IMR-90 (cell line): ENCODE measurements at regions not wholly inside any gene's neighbourhood (a gene's known extent, or its start where the extent isn't known, plus 50 kb on each side); places are given as distances from the start of the nearest gene placed in this dataset.

Source experiments
- ATAC-seq: fragments of 200-7000 bp; cut with Tn5 transposase; 2 replicates; pipeline ENCODE4 v1.9.1; 2020; ENCODE audit warnings: low read depth, mild to moderate bottlenecking, moderate library complexity
- BruUV-seq: library from RNA; stranded (reverse); fragments of 400-500 nt; replicated peaks from 2 replicates; lab custom pipeline; 2021; lab: Mats Ljungman, UMichigan
- CTCF ChIA-PET: fragments of 300-600 bp; formaldehyde crosslinking; extraction: SDS; loops from one replicate; lab custom pipeline; 2021; ENCODE audit warnings: antibody characterized with exemption; lab: Yijun Ruan, JAX
- POLR2A ChIA-PET: fragments of 300-600 bp; sonication (Branson Sonifier 250); formaldehyde crosslinking; loops from one replicate; lab custom pipeline; 2022; ENCODE audit warnings: antibody characterized with exemption; ENCODE audit not compliant: unreplicated experiment; lab: Charles Lee
- DNase-seq: peaks from one replicate; pipeline ENCODE4 v3.0.0; 2013
- H2AFZ ChIP-seq: replicated peaks from 2 replicates; pipeline ENCODE3; 2013; ENCODE audit warnings: low read length, mild to moderate bottlenecking; ENCODE audit not compliant: poor library complexity
- H2AK5ac ChIP-seq: 2 replicates; pipeline ENCODE4 v1.6.1; 2013; ENCODE audit warnings: low read depth, low read length, inconsistent platforms
- H2AK9ac ChIP-seq: replicated peaks from 2 replicates; pipeline ENCODE3; 2013; ENCODE audit warnings: mild to moderate bottlenecking, low read depth, low read length, moderate library complexity; ENCODE audit not compliant: poor library complexity
- H2BK120ac ChIP-seq: 2 replicates; pipeline ENCODE4 v1.6.1; 2013; ENCODE audit warnings: low read depth, low read length, inconsistent platforms
- H2BK15ac ChIP-seq: 3 replicates; pipeline ENCODE4 v1.6.1; 2013; ENCODE audit warnings: low read depth, low read length, inconsistent platforms
- H2BK20ac ChIP-seq: 2 replicates; pipeline ENCODE4 v1.6.1; 2013; ENCODE audit warnings: low read depth, mild to moderate bottlenecking, inconsistent platforms, low read length, moderate library complexity
- H2BK5ac ChIP-seq: 2 replicates; pipeline ENCODE4 v1.6.1; 2013; ENCODE audit warnings: mild to moderate bottlenecking, low read depth, low read length, inconsistent platforms; ENCODE audit not compliant: poor library complexity, severe bottlenecking
- H3K14ac ChIP-seq: replicated peaks from 2 replicates; pipeline ENCODE4 v1.6.1; 2013; ENCODE audit warnings: low read depth, low read length, inconsistent platforms
- H3K18ac ChIP-seq: 2 replicates; pipeline ENCODE4 v1.6.1; 2013; ENCODE audit warnings: low read depth, low read length, control low read depth
- H3K23ac ChIP-seq: 2 replicates; pipeline ENCODE4 v1.6.1; 2013; ENCODE audit warnings: low read depth, low read length, inconsistent platforms
- H3K27ac ChIP-seq: 2 replicates; pipeline ENCODE4 v1.5.1; 2013; ENCODE audit warnings: mild to moderate bottlenecking, control low read depth, low read length; ENCODE audit not compliant: insufficient read depth
- H3K27me3 ChIP-seq: 2 replicates; pipeline ENCODE4 v1.6.1; 2013; ENCODE audit warnings: low read length; ENCODE audit not compliant: control insufficient read depth, insufficient read depth
- H3K36me3 ChIP-seq: 2 replicates; pipeline ENCODE4 v1.6.1; 2013; ENCODE audit warnings: low read length, mixed read lengths; ENCODE audit not compliant: control insufficient read depth, insufficient read depth
- H3K4ac ChIP-seq: 2 replicates; pipeline ENCODE4 v1.6.1; 2013; ENCODE audit warnings: low read depth, low read length, inconsistent platforms
- H3K4me1 ChIP-seq: 2 replicates; pipeline ENCODE4 v1.6.1; 2013; ENCODE audit warnings: low read length, mixed read lengths; ENCODE audit not compliant: control insufficient read depth, insufficient read depth
- H3K4me2 ChIP-seq: 2 replicates; pipeline ENCODE4 v1.6.1; 2013; ENCODE audit warnings: low read depth, mild to moderate bottlenecking, control low read depth, low read length, moderate library complexity
- H3K4me3 ChIP-seq: 2 replicates; pipeline ENCODE4 v1.5.1; 2013; ENCODE audit warnings: low read depth, mild to moderate bottlenecking, control low read depth, low read length, moderate library complexity; ENCODE audit not compliant: insufficient read depth
- H3K56ac ChIP-seq: 2 replicates; pipeline ENCODE4 v1.6.1; 2013; ENCODE audit warnings: low read length, inconsistent platforms; ENCODE audit not compliant: insufficient read depth; ENCODE audit errors: extremely low read depth
- H3K79me1 ChIP-seq, 2 experiments: 2 replicates each; pipeline ENCODE4 v1.6.1; 2013; ENCODE audit warnings: low read length in 2 of 2, inconsistent platforms in 1 of 2, low read depth in 1 of 2
- H3K9ac ChIP-seq: 2 replicates; pipeline ENCODE4 v1.6.1; 2013; ENCODE audit warnings: low read depth, low read length, control low read depth
- H3K9me1 ChIP-seq: 2 replicates; pipeline ENCODE4 v1.6.1; 2013; ENCODE audit warnings: low read length, inconsistent platforms; ENCODE audit not compliant: insufficient read depth
- H3K9me3 ChIP-seq: 2 replicates; pipeline ENCODE4 v1.6.1; 2013; ENCODE audit warnings: low read length; ENCODE audit not compliant: control insufficient read depth, insufficient read depth
- H4K20me1 ChIP-seq: 2 replicates; pipeline ENCODE4 v1.6.1; 2013; ENCODE audit warnings: low read length, inconsistent platforms; ENCODE audit not compliant: insufficient read depth
- H4K5ac ChIP-seq: 2 replicates; pipeline ENCODE4 v1.6.1; 2013; ENCODE audit warnings: mild to moderate bottlenecking, low read depth, low read length, control low read depth
- H4K8ac ChIP-seq, 2 experiments: 2 replicates each; pipeline ENCODE4 v1.6.1; 2013; ENCODE audit warnings: low read depth in 2 of 2, low read length in 2 of 2, control low read depth in 1 of 2, inconsistent platforms in 1 of 2
- H4K91ac ChIP-seq: 2 replicates; pipeline ENCODE4 v1.6.1; 2013; ENCODE audit warnings: low read depth, low read length, inconsistent platforms; ENCODE audit not compliant: insufficient read depth
- BHLHE40 ChIP-seq: fragments of 150-350 bp; IDR thresholded peaks from 2 replicates; pipeline ENCODE4 v1.6.1; 2016; ENCODE audit warnings: mild to moderate bottlenecking, low read depth, low read length
- CEBPB ChIP-seq: IDR thresholded peaks from 2 replicates; pipeline ENCODE4 v1.6.1; 2012; ENCODE audit warnings: low read depth, low read length, improper control_type of control experiment
- CHD1 ChIP-seq: IDR thresholded peaks from 2 replicates; pipeline ENCODE4 v1.6.1; 2012; ENCODE audit warnings: low read depth, low read length, improper control_type of control experiment
- CTCF ChIP-seq: conservative IDR thresholded peaks from 2 replicates; pipeline ENCODE4 v1.5.1; 2012; ENCODE audit warnings: mild to moderate bottlenecking, low read depth, low read length, improper control_type of control experiment
- FOS ChIP-seq: fragments of 150-350 bp; IDR thresholded peaks from 2 replicates; pipeline ENCODE4 v1.6.1; 2016; ENCODE audit warnings: low read depth, low read length
- MAFK ChIP-seq: IDR thresholded peaks from 2 replicates; pipeline ENCODE4 v1.6.1; 2012; ENCODE audit warnings: low read depth, low read length, improper control_type of control experiment
- MAZ ChIP-seq: IDR thresholded peaks from 2 replicates; pipeline ENCODE4 v1.6.1; 2012; ENCODE audit warnings: low read depth, mild to moderate bottlenecking, low read length, improper control_type of control experiment, moderate library complexity, borderline replicate concordance
- MXI1 ChIP-seq: IDR thresholded peaks from 2 replicates; pipeline ENCODE4 v1.6.1; 2012; ENCODE audit warnings: low read depth, mild to moderate bottlenecking, low read length, moderate library complexity, borderline replicate concordance
- NFE2L2 ChIP-seq: fragments of 150-350 bp; IDR thresholded peaks from 2 replicates; pipeline ENCODE4 v1.6.1; 2016; ENCODE audit warnings: low read depth, mild to moderate bottlenecking, low read length
- POLR2A ChIP-seq: IDR thresholded peaks from 2 replicates; pipeline ENCODE4 v1.6.1; 2012; ENCODE audit warnings: mild to moderate bottlenecking, low read depth, low read length
- RAD21 ChIP-seq: IDR thresholded peaks from 2 replicates; pipeline ENCODE4 v1.6.1; 2012; ENCODE audit warnings: low read length, improper control_type of control experiment
- RCOR1 ChIP-seq: IDR thresholded peaks from 2 replicates; pipeline ENCODE4 v1.6.1; 2012; ENCODE audit warnings: mild to moderate bottlenecking, low read length, improper control_type of control experiment; ENCODE audit not compliant: insufficient replicate concordance
- RFX5 ChIP-seq: IDR thresholded peaks from 2 replicates; pipeline ENCODE4 v1.8.0; 2012; ENCODE audit warnings: low read depth, mild to moderate bottlenecking, low read length, moderate library complexity
- SMC3 ChIP-seq: fragments of 150-350 bp; IDR thresholded peaks from 2 replicates; pipeline ENCODE4 v1.6.1; 2016; ENCODE audit warnings: low read depth, mild to moderate bottlenecking, antibody characterized with exemption, low read length, moderate library complexity
- WGBS, 2 experiments: methylation state at CpG; one replicate each; pipeline versions ENCODE4 v1.1.5 to v1.1.7; 2013; ENCODE audit warnings: missing lambda C conversion rate in 2 of 2; ENCODE audit not compliant: insufficient read length in 1 of 2; ENCODE audit errors: extremely low coverage in 2 of 2; 5-methylcytosine and 5-hydroxymethylcytosine counted together
- dilution Hi-C: fragments of 300-500 bp; cut with HindIII; formaldehyde crosslinking; loops from one replicate; pipeline ENCODE4 v1.14.3; 2018; ENCODE audit warnings: low sequenced_read_pairs; ENCODE audit not compliant: unreplicated experiment
- in situ Hi-C: fragments of 300-500 bp; cut with MboI; formaldehyde crosslinking; loops from 3 replicates; pipeline ENCODE4 v1.14.3; 2019; ENCODE audit warnings: low sequenced_read_pairs, inconsistent platforms, mixed read lengths
- intact Hi-C: fragments of 100-400 bp; cut with micrococcal nuclease; formaldehyde crosslinking; loops from 2 replicates; pipeline ENCODE4 v1.10.0; 2022
- TF ChIP-seq, protein P1 (sequence below): fragments of 150-350 bp; IDR thresholded peaks from 2 replicates; pipeline ENCODE4 v1.6.1; 2016; ENCODE audit warnings: low read depth, mild to moderate bottlenecking, low read length, moderate library complexity, borderline replicate concordance
- TF ChIP-seq, protein P2 (sequence below): fragments of 150-350 bp; IDR thresholded peaks from 2 replicates; pipeline ENCODE4 v1.6.1; 2017; ENCODE audit warnings: mild to moderate bottlenecking, antibody characterized with exemption, low read length, low read depth

DNA sequence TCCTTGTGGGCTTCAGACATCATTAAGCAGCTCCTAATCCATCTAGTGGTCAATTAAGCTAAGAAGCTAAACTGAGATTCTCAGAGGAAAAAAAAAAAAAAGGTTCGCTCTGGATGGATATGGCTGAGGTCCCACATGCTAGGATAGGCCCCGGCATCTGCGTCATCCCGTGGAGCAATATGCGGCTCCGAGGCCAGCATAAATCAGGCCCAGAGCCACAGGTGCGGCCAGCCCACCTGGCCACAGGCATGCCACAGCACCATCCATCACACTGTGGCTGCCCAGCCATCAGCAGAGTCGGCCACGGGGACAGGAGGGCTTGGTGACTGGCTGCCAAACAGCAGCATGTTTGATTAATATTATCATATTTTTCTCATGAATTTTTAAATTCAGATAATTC lies 106.9 kb upstream of the TIAM1 start:
- no peak overlapping the region for H4K8ac ChIP-seq
- no TSS peak for BruUV-seq

More for the DNA sequence above, 106.9 kb upstream of the TIAM1 start:
- H3K9me3 ChIP-seq, result 0 out of 2 replicates have a peak, but pooled peaks cover 2% of the 10 kb centered on the region
- TF ChIP-seq FOS (no peak), CTCF (no peak), RAD21 (no peak), CHD1 (no peak), RCOR1 (no peak), BHLHE40 (no peak), MAFK (no peak), SMC3 (no peak), POLR2A (no peak), NFE2L2 (no peak), MXI1 (no peak), MAZ (no peak), RFX5 (no peak), CEBPB (no peak)
- TF ChIP-seq, protein P1, sequence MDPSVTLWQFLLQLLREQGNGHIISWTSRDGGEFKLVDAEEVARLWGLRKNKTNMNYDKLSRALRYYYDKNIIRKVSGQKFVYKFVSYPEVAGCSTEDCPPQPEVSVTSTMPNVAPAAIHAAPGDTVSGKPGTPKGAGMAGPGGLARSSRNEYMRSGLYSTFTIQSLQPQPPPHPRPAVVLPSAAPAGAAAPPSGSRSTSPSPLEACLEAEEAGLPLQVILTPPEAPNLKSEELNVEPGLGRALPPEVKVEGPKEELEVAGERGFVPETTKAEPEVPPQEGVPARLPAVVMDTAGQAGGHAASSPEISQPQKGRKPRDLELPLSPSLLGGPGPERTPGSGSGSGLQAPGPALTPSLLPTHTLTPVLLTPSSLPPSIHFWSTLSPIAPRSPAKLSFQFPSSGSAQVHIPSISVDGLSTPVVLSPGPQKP, result no peak
- TF ChIP-seq, protein P2, sequence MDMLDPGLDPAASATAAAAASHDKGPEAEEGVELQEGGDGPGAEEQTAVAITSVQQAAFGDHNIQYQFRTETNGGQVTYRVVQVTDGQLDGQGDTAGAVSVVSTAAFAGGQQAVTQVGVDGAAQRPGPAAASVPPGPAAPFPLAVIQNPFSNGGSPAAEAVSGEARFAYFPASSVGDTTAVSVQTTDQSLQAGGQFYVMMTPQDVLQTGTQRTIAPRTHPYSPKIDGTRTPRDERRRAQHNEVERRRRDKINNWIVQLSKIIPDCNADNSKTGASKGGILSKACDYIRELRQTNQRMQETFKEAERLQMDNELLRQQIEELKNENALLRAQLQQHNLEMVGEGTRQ, result no peak
- no peak overlapping the region for H3K4ac ChIP-seq
- no peak overlapping the region for H2AK9ac ChIP-seq
- intact Hi-C loops (no loop called here), dilution Hi-C loops (no loop called here), in situ Hi-C loops (no loop called here)
- no peaks in the 10 kb centered on the region for H3K36me3 ChIP-seq
- no peak overlapping the region for H3K27ac ChIP-seq
- H4K91ac ChIP-seq, result no peak overlapping the region
- H3K56ac ChIP-seq, result no peak overlapping the region
- no peak overlapping the region for H3K4me3 ChIP-seq
- ATAC-seq (no peak), DNase-seq (no peak)
- H3K9ac ChIP-seq, result no peak overlapping the region
- POLR2A ChIA-PET, result no interaction called here
- H3K9me1 ChIP-seq, result no peaks in the 10 kb centered on the region
- no peaks in the 10 kb centered on the region for H3K79me1 ChIP-seq
- no peak overlapping the region for H3K4me2 ChIP-seq
- H3K14ac ChIP-seq, result no peak overlapping the region
- WGBS, 2 experiments, result no CpG with 5 or more reads among the region's 9 CpGs
- no peak overlapping the region for H4K5ac ChIP-seq
- no peak overlapping the region for H2BK5ac ChIP-seq
- no peaks in the 10 kb centered on the region for H4K20me1 ChIP-seq
- no peak overlapping the region for H2BK120ac ChIP-seq
- no peaks in the 10 kb centered on the region for H3K4me1 ChIP-seq
- no peak overlapping the region for H2AFZ ChIP-seq
- CTCF ChIA-PET, result no interaction called here
- no peak overlapping the region for H2BK15ac ChIP-seq
- no peak overlapping the region for H3K18ac ChIP-seq
- H3K27me3 ChIP-seq, result no peaks in the 10 kb centered on the region
- no peak overlapping the region for H2BK20ac ChIP-seq
- H2AK5ac ChIP-seq, result no peak overlapping the region
- no peak overlapping the region for H3K23ac ChIP-seq
